ENCODE measurements at regions not wholly inside any gene's neighbourhood (a gene's known extent, or its start where the extent isn't known, plus 50 kb on each side); places are given as distances from the start of the nearest gene placed in this dataset.

- H3K4me3 ChIP-seq (ENCODE audit: low read depth, low read length): no peak overlapping the region
- no peak for TF ChIP-seq CTCF (conservative IDR thresholded peaks at IDR 0.05; ENCODE audit: low read depth, low read length)
- DNase-seq (ENCODE audit: low read depth): no peak
These were observed 68.0 kb upstream of the CLINT1 start for GRCh38 chr5:157926977-157927376.

- H3K4me3 ChIP-seq (ENCODE audit: low read depth, low read length): no peak overlapping the region
- TF ChIP-seq CTCF (conservative IDR thresholded peaks at IDR 0.05; ENCODE audit: low read depth, low read length): no peak
- DNase-seq (ENCODE audit: low read depth): no peak
These were observed 67.1 kb upstream of the CLINT1 start for GRCh38 chr5:157925786-157926671.

GRCh38 chr5:157924931-157925729 is 66.2 kb upstream of the CLINT1 start:
- DNase-seq (ENCODE audit: low read depth): no peak
- TF ChIP-seq CTCF (conservative IDR thresholded peaks at IDR 0.05; ENCODE audit: low read depth, low read length): no peak
- H3K4me3 ChIP-seq (ENCODE audit: low read depth, low read length): no peak overlapping the region

GRCh38 chr5:157924490-157924889 is 65.5 kb upstream of the CLINT1 start:
- H3K4me3 ChIP-seq (ENCODE audit: low read depth, low read length): no peak overlapping the region
- TF ChIP-seq CTCF (conservative IDR thresholded peaks at IDR 0.05; ENCODE audit: low read depth, low read length): no peak
- no peak for DNase-seq (ENCODE audit: low read depth)

GRCh38 chr5:157923765-157924164 is 64.8 kb upstream of the CLINT1 start:
- no peak overlapping the region for H3K4me3 ChIP-seq (ENCODE audit: low read depth, low read length)
- no peak for TF ChIP-seq CTCF (conservative IDR thresholded peaks at IDR 0.05; ENCODE audit: low read depth, low read length)
- DNase-seq (ENCODE audit: low read depth): no peak

GRCh38 chr5:157922026-157922425 is 63.1 kb upstream of the CLINT1 start:
- DNase-seq (ENCODE audit: low read depth): no peak
- H3K4me3 ChIP-seq (ENCODE audit: low read depth, low read length): no peak overlapping the region
- TF ChIP-seq CTCF (conservative IDR thresholded peaks at IDR 0.05; ENCODE audit: low read depth, low read length): no peak
